ENCODE measurements at regions not wholly inside any gene's neighbourhood (a gene's known extent, or its start where the extent isn't known, plus 50 kb on each side); places are given as distances from the start of the nearest gene placed in this dataset.

DNA sequence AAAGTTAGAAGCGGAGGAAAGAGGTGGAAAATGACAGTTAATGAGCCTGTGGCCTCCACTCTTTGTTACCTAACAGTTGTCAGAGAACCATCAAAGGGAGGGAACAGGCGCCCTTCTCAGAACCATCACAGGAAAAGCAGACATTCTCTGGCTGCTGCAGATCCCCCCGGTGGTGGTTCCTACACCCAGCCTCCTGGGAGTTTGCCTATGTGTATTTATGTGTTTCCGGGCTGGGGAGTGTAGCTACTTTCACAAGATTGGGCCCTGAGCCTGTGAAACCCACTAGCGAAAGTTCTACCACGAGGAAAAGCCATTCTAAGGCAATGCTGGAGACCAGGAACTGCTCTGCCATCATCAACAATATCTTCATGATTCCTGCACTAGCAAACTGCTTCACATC is 52.7 kb upstream of the BCOR start:
- peak; percentile 5 for TF ChIP-seq CTCF (IDR thresholded peaks at IDR 0.05; ENCODE audit: insufficient read depth, low read length, poor library complexity, severe bottlenecking)
- no peak for DNase-seq (ENCODE audit: low read depth)
- no peaks in the 10 kb centered on the region for H3K36me3 ChIP-seq (ENCODE audit: control insufficient read depth, insufficient read depth, low read length)
- H3K4me3 ChIP-seq (ENCODE audit: low read depth, low read length), result no peak overlapping the region
- H3K27me3 ChIP-seq (ENCODE audit: control insufficient read depth, insufficient read depth, low read length), result peaks cover 53% of the 10 kb centered on the region

GRCh38 chrX:40149286-40150175 is 51.8 kb upstream of the BCOR start:
- no peaks in the 10 kb centered on the region for H3K36me3 ChIP-seq (ENCODE audit: control insufficient read depth, insufficient read depth, low read length)
- H3K4me3 ChIP-seq (ENCODE audit: low read depth, low read length), result no peak overlapping the region
- no peak for TF ChIP-seq CTCF (IDR thresholded peaks at IDR 0.05; ENCODE audit: insufficient read depth, low read length, poor library complexity, severe bottlenecking)
- DNase-seq (ENCODE audit: low read depth), result no peak
- H3K27me3 ChIP-seq (ENCODE audit: control insufficient read depth, insufficient read depth, low read length), result peaks cover 53% of the 10 kb centered on the region

DNA sequence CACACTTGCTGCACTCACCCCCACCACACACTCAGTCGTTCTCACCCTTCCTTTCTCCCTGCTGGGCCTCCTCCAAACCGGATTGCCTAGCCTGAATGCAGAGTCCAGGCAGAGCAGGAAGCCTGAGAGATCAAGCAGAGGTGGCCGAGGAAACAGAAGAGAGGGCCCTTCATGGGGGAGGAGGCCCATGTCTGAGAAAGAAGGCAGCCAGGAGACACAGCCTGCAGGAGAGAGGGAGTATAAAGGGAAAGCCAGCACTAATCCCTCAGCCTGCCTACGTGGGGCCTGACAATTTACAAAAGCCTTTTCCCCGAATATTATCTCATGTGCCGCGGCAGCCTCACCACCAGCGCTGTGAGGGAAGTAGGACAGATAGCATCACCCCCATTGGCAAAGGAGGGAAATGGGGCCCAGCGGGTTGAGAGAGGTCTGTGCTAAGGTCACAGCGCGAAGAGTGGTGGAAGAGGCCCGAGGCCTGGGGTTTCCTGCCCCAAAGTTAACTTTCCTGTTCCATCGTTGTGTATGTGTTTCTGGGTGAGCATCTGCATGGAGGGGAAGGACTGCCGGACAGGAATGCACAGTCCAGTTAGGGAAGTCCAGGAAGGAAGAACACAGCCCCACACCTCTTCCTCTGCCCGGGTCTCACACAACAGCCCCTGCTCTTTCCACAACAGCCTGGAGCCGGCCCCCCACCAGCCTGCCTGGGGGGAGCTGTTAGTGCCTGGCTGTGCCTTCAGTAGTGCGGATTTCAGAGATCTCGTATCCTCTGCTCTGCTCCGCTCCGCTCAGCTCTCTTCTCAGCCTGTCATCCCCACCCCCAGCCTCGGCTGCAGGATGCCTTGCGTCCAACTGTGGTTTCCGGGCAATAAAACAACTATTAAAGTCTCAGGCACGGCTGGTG is 50.9 kb upstream of the BCOR start:
- Histone ChIP-seq H3K27me3 (ENCODE audit: control insufficient read depth, insufficient read depth, low read length) (peaks cover 52% of the 10 kb centered on the region), H3K36me3 (ENCODE audit: control insufficient read depth, insufficient read depth, low read length) (no peaks in the 10 kb centered on the region), H3K4me3 (ENCODE audit: low read depth, low read length) (no peak overlapping the region)
- no peak for DNase-seq (ENCODE audit: low read depth)
- no peak for TF ChIP-seq CTCF (IDR thresholded peaks at IDR 0.05; ENCODE audit: insufficient read depth, low read length, poor library complexity, severe bottlenecking)

DNA sequence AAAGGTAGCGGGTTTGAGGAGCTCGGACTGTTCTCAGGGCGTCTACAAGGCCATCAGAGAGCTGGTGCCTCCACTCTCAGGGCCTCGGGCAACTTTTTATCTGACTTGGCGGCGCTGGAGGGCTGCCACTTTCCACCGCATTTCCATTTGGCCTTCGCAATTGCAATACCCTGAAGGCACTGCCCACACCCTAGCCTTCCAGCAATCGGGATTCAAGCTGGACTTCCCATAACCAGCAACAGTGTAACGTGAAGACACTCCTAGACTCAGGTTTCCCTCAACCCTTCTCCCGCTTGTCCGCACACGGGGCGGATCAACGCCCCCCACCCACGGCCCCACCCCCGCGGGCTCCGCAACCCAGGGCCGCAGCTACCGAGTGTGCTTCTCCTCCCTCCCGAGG is 50.2 kb upstream of the BCOR start:
- TF ChIP-seq CTCF (IDR thresholded peaks at IDR 0.05; ENCODE audit: insufficient read depth, low read length, poor library complexity, severe bottlenecking), result no peak
- peaks cover 50% of the 10 kb centered on the region for H3K27me3 ChIP-seq (ENCODE audit: control insufficient read depth, insufficient read depth, low read length)
- H3K36me3 ChIP-seq (ENCODE audit: control insufficient read depth, insufficient read depth, low read length), result no peaks in the 10 kb centered on the region

More for the DNA sequence above, 50.2 kb upstream of the BCOR start:
- no peak for DNase-seq (ENCODE audit: low read depth)
- no peak overlapping the region for H3K4me3 ChIP-seq (ENCODE audit: low read depth, low read length)
